GM18511 (cell line): ENCODE measurements at regions not wholly inside any gene's neighbourhood (a gene's known extent, or its start where the extent isn't known, plus 50 kb on each side); places are given as distances from the start of the nearest gene placed in this dataset.
"Not testable (repeated sequence)": the region's sequence is repeated elsewhere in the genome, so short reads cannot be mapped to it uniquely, and the experiment has no call there.

Experiments used
- ATAC-seq: cut with Tn5 transposase; IDR thresholded peaks from one replicate; pipeline ENCODE4 v1.9.1; 2021; ENCODE audit warnings: mild to moderate bottlenecking, moderate library complexity; ENCODE audit not compliant: unreplicated experiment

DNA sequence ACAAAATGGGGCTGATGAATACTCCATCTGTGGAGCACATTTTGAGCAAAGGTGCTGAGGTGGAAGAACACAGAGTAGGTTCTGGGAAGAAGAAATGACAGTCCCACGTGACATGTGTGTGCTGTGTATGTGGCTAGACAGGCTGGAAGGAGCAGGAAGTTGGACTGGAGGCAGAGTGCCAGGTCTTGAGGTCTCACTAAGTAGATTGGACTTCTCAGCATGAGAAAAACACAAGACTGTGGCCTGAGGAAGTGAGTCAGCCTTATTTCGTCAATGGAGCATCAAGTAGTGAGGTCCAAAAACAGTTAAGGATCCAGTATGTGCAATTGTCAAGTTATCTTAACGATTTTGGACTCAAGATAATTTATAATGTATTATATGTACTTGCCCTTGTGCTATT is 736.5 kb downstream of the KCNJ2 start:
- no peak for ATAC-seq

DNA sequence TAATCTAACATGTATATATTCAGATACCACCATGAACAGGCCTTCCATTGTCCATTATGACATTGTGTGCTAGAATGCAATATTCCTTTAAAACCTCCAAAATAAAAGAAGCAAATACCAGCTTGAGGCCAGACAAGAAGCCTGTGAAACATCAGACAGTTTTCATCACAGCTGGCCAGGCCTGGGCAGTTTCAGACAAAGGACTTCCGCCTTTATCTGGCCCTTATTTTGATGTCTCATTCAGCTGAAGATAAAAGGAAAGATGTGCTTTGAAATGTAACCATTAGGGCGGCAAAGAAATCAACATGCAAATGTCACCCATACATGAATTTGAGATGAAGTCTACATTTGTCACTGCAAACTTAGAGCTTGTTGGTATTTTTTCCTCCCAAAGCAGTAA is 737.5 kb downstream of the KCNJ2 start:
- no peak for ATAC-seq

DNA sequence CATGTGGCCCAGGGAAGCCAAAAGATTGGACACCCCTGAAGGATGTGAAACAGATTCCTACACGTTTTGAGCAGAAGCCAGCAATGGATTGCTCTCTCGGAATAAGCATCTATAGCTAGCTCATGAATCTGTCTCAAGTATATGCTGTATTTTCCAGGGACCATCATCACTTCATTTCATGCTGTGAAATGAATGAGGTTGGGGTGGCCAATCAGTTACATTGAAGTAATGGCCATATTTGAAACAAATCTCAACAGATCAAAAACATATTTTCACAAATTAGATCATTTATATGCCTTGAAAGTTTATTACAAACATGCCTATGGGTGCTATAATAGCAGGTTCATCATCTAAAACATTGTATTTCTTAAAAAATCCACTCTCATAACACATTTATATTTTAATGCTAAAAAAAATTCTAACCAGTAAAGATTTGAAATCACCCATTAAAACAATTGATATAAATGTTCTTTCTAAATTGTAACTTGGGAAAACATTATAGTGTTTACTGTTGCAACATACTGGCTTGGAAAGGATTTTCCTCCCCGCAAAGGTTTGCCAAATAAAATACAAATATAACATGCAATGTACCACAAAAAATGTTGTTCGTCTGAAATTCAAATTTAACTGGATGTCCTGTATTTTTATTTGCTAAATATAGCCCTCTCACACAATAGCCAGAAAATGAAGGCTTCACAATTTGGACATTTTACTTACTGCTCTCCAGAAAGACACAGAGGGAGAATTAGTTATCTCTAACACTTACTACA is 743.6 kb downstream of the KCNJ2 start:
- ATAC-seq: no peak

DNA sequence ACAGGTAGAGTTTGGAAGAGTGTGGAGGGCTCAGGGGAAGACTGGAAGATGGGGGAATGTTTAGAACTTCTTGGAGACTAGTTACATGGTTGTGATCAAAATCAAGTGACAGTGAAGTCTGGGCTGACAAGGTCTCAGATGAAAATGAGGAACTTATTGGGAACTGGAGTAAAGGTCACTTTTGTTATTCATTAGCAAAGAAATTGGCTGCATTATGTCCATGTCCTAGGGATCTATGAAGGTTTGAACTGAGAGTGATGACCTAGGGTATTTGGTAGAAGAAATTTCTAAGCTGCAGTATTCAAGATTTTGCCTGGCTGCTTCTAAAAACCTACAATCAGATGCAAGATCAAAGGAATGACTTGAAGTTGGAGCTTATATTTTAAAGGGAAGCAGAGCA is 747.1 kb downstream of the KCNJ2 start:
- ATAC-seq: no peak

DNA sequence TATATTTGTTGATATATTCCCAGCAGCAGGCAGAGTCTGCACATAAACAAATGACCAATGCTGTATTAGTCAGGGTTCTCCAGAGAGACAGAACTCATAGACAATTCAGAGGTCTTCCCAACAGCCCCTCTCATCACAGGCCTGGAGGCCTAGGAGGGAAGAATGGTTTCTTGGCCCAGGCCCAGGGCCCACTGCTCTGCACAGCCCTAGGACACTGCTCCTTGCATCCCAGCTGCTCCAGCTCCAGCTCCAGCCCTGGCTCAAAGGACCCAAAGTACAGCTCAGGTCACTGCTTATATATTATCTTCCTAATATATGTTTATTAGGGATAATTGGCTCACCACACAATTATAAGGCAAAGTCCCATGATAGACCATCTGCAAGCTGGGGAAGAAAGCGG is 749.9 kb downstream of the KCNJ2 start:
- ATAC-seq: no peak

DNA sequence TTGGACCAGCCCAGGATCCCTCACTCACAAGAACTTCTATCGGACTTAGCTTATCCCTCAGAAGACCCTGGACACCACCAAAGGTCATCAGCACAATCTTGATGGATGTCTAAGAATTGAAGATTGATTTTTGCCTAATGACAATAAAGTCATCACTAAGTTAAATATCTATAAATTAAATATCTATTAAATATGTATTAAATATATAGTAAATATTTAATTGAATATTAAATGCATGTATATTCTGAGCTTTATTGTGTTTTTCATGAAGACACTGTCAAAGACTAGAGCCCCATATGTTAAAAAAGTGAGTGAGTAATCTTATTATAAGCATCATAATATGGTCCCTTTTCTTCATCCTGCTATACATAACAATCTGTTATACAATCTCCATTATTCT is 751.1 kb downstream of the KCNJ2 start:
- ATAC-seq: no peak

DNA sequence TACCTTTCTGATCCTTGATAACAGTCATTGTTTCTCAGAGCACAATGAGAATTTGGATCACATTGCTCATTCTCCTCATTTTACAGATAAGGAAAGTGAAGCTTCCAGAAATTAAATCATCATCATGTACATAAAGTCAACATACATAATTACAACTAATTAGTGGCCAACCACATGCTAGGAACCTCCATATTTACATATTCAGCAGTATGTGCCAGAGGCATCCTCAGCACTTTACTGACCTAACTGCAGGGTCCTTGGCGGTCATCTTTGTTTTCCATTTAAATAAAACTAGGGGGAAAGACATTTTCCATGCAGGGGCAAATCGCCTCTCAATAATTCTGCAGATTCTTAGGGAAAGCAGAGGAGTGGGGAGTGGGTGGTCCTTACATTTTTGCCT is 752.9 kb downstream of the KCNJ2 start:
- no peak for ATAC-seq

DNA sequence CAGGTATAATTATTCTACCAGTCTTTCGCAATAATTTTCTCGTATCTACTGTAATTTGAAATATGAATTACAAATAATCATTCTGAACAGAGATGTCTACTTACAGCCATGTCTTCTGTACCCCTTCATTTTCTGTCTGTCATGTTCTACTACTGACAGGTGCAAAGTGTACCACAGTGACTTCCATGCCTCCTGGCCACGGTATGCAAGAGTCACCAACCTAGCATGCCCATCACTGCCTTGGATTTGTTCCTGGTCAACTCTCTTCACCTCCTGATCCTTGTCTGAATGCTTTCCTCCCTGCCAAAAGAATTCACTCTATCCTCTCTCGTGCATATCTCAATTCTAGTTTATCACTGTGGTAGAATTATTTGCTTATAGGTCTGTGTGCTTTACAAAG is 755.4 kb downstream of the KCNJ2 start:
- ATAC-seq: no peak

DNA sequence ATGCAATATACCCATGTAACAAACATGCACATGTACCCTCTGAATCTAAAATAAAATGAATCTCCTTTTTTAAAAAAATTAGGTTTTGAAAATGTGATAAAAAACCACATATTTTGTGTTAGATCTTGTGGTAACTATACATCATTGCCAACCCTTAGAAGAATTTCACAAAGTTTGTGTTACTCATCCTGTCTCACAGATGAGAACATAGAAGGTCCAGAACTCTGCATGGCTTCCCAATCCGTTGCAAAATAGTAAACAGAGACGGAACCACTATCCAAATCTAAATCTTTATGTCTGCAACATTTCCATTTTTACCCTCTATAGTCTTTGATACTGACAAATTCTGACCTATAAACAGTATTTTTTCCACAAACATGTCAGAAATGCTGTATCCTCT is 759.9 kb downstream of the KCNJ2 start:
- no peak for ATAC-seq

DNA sequence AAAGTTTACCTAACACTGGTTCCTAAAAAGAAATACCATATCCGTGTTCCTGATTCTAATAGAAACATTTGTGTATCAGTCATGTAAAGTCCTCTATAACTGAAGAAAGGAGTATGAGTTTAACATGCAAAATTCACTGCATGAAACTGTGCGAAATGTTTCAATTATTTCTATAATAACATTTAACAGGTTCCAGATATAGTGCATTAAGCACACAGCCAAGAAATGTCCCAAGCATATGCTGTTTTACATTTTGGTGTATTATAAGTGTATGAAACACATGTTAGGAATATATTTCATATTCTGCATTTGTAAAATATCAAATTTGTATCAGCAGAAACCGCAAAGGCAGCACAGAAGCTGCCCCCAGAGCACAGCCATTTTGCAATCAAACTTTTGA is 764.9 kb downstream of the KCNJ2 start:
- no peak for ATAC-seq

DNA sequence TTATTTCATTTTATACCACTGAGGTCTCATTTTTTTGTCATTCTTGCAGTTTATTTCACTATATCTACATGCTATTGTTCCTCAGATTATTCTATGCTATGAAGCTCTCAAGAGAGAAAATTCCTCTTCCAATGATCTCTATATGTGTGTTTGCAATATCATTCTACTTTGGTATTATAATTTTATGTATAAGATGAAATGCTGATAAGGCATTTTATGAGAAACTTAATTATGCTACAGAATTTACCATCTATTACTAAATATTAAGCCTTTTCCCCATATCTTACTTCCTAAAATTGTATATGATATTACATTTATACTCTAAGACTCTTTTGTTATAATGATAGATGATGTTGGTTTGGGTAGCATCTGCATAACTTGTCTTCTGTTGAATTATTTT is 765.5 kb downstream of the KCNJ2 start:
- ATAC-seq: no peak

DNA sequence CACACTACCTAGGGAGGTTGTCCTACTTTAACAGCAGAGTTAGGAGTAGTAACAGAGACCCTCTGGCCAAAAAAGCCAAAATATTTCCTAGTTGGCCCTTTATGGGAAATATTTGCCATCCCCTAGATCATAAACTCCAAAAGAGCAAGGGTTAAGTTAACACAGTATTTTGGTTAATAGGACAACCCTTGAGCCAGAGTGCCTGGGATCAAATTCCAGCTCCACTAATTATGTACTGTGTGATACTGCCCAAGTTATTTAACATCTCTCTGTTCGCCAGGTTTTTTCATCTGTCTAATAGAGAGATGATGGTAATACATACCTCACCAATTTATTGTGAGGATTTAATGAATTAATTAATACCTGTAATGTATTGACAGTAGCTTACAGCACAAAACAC is 767.4 kb downstream of the KCNJ2 start:
- ATAC-seq: no peak

DNA sequence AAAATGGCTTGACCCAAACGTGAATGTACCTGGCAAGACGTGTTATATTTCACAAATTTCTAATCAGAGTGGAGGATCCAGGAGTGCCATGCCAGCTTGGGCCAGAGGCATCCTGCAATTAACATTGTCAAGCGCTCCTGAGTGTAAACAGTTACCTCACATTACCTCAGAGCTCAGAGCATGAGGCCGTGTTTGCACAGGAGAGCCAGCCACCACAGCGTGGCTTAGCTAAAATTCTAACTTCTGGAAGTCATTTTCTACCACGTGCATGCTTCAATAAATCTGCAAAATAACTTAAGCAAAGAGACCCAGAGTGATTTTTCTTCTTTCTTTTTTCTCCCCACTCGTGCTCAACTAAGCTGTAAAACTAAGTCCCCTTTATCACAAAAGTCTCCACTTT is 769.0 kb downstream of the KCNJ2 start:
- ATAC-seq: no peak

DNA sequence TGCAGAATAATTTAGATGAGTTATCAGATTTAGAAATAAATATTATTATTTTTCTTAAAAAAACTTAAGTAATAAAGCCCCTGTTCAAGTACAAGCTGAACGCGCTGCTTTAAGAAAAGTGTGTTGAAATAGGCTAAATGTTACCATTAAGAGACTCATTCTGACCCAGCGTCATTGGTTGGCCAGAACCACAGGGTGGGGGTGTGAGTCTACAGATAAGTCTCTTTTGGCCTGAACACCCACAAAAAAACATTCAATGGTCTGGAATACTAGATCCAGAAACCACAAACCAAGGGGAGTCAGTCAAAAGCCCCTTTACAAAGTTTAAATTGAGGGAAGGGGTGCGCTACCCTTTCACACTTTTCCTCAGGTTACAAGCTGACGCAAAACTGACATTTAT is 776.1 kb downstream of the KCNJ2 start:
- no peak for ATAC-seq

DNA sequence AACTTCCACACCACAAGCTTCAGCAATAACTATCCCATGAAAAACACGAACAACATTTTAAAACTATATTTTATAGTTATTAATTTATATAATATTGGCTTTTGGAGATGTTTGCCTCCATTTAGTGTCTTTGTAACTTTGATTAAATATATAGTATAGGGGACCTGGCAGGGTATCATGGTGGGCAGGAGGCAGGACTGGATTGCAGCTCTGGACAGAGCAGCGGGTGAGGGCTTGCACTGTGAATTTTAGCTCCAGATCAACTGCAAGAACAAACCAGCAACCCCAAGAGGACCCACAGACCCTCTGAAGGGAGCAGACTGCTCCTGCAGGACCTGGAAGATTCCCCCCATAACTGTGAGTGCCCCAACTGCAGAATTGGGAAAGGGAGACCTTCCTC is 777.9 kb downstream of the KCNJ2 start:
- no peak for ATAC-seq

DNA sequence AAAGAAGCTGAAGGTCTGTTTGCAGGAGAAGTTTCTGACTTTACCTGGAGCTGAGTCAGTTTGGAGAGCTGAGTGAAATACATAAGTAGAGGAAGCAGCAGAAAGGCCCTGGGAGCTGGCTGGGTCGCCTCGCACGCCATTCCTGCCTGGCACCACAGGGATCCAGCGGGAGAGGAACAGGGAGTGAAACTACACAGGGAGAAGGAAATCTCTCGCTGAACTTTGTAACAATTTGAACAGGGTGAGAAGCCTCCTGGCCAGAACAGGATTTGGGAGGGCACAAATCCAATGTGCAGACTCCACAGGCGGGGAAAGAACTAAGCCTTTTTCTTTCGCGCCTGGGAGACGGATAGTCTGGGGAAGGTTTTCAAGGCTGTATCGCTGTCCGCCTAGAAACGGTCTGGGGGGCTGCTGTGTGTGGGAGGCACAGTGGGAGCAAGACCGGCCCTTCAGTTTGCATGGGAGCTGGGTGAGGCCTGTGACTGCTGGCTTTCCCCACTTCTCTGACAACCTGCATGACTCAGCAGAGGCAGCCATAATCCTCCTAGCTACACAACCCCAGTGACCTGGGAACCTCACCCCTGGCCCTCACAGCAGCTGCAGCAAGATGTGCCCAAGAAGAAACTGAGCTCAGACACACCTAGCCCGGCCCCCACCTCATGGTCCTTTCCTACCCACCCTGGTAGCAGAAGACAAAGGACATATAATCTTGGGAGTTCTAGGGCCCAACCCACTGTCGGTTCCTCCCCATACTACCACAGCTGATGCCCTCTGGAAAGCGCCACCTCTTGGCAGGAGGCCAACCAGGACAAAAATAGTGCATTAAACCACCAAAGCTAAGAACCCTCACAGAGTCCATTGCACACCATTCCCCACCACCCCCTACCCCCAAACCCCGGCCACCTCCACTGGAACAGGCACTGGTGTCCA is 778.6 kb downstream of the KCNJ2 start:
- no peak for ATAC-seq

DNA sequence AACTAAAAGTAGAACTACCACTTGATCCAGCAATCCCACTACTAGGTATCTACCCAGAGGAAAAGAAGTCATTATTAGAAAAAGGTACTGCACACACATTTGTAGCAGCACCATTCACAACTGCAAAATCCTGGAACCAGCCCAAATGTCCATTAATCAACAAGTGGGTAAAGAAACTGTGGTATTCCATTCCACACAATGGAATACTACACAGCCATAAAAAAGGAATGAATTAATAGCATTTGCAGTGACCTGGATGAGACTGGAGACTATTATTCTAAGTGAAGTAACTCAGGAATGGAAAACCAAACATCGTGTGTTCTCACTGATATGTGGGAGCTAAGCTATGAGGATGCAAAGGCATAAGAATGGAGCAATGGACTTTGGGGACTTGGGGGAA is 783.8 kb downstream of the KCNJ2 start:
- not testable (repeated sequence) for ATAC-seq

DNA sequence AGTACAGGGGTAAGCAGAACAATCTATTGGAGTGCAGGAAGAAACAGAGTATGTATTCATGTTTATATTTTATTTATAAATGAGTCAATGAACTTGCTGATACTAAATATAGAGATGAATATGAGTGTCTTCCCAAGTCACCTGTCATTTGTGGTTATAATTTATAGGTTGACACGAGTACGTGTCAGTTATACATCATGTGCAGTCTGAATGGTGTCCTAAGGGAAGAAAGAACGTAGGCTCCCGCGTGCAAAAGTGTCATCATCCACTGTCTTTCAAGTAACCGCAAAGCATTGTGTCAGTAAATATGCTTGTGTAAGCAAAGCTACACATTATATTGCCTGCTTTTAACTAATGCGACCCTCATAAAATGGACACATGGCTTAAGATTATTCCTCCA is 786.1 kb downstream of the KCNJ2 start:
- no peak for ATAC-seq

DNA sequence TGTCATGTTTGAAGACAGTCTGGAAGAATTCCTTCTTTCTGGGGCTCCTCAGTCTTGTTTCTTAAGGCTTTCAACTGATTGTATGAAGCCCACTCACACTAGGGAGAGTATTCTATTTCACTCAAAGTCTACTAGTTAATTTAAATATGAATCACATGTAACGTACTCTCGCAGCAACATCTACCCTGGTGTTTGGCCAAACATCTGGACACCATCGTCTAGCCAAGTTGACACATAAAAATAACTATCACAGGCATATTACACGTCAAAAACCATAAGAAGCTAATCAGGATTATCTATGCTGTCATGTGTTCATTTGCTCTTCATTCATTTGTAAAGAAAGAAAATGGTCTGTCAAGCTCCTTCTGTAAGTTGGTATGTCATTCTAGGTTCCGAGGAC is 787.4 kb downstream of the KCNJ2 start:
- ATAC-seq: no peak

DNA sequence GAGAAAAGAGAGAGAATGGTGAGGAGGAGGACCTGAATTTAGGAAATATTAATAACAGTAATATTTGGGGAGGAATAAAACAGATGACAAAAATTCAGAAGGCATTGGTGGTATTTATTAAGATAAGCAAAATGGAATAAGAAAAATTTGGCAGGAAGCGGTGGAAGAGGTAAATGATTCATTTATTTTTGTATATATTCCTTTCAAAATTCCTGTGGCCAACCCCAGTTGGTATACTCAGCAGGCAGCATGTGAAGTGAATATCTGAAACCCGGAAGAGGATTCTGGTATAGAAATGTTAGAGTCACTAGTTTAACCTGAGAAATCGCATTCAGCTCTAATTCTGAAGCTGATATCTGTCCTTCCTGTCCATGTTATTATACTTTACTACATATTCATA is 792.0 kb downstream of the KCNJ2 start:
- ATAC-seq: no peak

DNA sequence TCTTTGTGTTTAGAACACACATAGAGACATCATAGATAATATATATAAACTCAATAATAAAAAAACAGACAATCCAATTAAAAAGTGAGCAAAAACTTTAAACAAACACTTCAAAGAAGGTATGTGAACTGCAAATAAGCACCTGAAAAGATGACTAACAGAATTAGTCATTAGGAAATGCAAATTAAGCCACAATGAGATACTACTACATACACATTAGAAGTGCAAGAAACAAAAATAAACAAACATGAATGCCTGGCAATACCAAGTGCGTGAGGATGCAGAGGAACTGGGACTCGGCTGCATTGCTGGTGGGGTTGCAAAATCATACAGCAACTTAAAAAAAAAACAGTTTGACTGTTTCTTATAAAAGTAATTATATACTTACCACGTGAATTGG is 799.0 kb downstream of the KCNJ2 start:
- ATAC-seq: no peak

DNA sequence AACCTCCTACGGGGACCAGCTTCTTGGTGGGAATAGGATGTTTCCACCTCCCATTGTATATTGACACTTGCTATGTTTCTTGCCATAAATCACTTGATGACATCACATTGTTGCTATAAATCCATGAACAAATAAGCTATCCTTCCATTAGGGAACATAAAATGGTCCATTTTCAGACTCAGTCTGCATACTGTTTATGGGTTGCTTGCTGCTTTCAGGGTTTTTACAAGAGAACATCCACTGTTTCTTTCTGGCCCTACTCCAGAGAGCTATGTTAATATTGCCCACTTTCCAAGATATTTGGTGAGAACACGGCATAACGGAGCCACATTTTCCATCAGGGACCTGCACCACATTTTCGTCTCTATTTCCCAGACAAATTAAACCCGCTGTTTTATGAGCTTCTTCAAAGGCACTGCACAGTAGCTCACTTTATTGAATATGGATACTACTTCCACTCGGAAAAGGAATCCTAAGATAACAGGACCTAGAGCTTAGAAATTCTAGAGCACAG is 800.2 kb downstream of the KCNJ2 start:
- no peak for ATAC-seq
